ENCODE measurements at regions not wholly inside any gene's neighbourhood (a gene's known extent, or its start where the extent isn't known, plus 50 kb on each side); places are given as distances from the start of the nearest gene placed in this dataset.

GRCh38 chr4:12723849-12724447, 760.2 kb downstream of the RAB28 start:
- TF ChIP-seq CBX3 (IDR thresholded peaks at IDR 0.05; ENCODE audit: low read depth) (no peak), CTCF (IDR thresholded peaks at IDR 0.05 in 2 of 3, conservative IDR thresholded peaks at IDR 0.05 in 1 of 3; ENCODE audit: borderline replicate concordance in 1 of 3, insufficient read depth in 1 of 3, low read depth in 2 of 3, low read length in 2 of 3) (peak in 2 of 3 experiments; percentile 9 to 37; a peak in 3 of 6 replicates), MAX (IDR thresholded peaks at IDR 0.05) (no peak), POLR2A (IDR thresholded peaks at IDR 0.05; ENCODE audit: borderline replicate concordance, extremely low read depth, insufficient read depth, insufficient read length) (no peak), POLR2AphosphoS5 (IDR thresholded peaks at IDR 0.05; ENCODE audit: low read depth, low read length) (no peak), CEBPB (IDR thresholded peaks at IDR 0.05; ENCODE audit: low read depth) (no peak)
